ENCODE measurements at regions not wholly inside any gene's neighbourhood (a gene's known extent, or its start where the extent isn't known, plus 50 kb on each side); places are given as distances from the start of the nearest gene placed in this dataset.

DNA sequence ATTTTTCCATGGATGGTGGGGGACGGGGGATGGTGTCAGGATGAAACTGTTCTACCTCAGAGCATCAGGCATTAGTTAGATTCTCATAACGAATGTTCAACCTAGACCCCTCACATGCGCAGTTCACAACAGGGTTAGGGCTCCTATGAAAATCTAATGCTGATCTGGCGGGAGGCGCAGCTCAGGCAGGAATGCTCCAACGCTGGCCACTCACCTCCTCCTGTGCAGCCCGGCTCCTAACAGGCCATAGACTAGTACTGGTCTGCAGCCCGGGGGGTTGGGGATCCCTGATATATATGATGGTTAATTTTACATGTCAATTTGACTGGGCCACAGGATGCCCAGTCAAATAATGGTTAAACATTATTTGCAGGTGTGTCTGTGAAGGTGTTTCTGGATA is 199.0 kb upstream of the NR4A3 start:
- DNase-seq (ENCODE audit: extremely low read depth, low read depth): no peak
- TF ChIP-seq, protein P1, sequence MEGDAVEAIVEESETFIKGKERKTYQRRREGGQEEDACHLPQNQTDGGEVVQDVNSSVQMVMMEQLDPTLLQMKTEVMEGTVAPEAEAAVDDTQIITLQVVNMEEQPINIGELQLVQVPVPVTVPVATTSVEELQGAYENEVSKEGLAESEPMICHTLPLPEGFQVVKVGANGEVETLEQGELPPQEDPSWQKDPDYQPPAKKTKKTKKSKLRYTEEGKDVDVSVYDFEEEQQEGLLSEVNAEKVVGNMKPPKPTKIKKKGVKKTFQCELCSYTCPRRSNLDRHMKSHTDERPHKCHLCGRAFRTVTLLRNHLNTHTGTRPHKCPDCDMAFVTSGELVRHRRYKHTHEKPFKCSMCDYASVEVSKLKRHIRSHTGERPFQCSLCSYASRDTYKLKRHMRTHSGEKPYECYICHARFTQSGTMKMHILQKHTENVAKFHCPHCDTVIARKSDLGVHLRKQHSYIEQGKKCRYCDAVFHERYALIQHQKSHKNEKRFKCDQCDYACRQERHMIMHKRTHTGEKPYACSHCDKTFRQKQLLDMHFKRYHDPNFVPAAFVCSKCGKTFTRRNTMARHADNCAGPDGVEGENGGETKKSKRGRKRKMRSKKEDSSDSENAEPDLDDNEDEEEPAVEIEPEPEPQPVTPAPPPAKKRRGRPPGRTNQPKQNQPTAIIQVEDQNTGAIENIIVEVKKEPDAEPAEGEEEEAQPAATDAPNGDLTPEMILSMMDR (IDR thresholded peaks at IDR 0.05; ENCODE audit: low read depth, low read length): no peak

DNA sequence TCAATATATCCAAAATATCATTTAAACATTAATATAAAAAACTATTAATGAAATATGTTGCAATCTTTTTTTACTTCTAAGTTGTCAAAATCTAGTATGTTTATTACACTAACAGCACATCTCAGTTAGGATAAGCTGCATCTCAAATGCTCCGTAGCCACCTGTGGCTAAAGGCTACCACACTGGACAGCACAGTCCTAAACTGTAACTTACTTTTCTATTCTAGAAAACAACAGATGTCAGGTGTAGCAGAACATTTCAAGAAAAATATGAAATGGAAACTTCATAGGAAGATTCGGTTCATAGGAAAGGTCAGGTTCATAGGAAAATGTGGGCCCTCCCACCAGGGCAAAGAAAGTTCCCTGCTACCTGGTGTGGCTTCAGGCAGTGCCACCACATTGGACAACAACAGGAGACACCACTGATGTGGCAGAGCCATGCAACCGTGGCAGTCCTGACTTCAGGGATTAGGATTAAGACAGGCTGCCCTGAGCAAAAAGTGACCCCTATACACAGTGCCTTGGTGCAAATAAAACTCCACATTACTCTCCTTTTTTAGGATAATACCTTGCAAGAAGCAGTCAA is 197.8 kb upstream of the NR4A3 start:
- TF ChIP-seq, protein P1 (IDR thresholded peaks at IDR 0.05; ENCODE audit: low read depth, low read length): no peak
- DNase-seq (ENCODE audit: extremely low read depth, low read depth): no peak

DNA sequence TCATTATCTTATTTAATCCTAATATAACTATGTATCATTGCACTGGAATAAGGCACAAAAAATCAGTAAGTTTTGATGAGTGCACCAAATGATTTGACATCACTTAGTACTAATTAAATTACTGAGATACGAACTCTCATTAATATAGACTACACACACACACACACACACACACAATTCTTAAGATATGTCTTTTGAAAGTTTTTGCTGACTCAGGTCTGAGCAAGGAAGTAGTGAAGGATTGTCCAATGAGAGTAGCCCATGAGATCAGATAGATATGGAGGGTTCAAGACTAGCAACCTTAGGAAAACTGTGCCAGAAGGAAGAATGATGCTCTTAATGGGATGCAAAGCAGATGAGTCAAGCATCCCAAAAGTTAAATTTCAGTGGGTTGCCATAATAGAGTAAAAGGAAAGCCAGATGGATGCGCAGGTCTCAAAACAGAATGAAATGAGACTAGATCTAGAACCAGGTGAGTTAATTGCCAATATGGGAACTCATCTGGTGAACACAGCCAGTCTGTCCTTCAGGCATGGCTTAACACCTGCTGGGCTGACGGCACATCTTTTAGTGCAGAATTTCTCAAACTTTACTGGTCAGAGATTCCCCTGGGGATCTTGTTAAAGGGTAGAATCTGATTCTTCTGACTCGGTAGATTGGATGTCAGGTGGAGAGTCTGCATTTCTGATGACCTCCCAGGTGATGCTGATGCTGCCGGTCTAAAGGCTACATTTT is 197.0 kb upstream of the NR4A3 start:
- no peak for DNase-seq (ENCODE audit: extremely low read depth, low read depth)
- TF ChIP-seq, protein P1 (IDR thresholded peaks at IDR 0.05; ENCODE audit: low read depth, low read length): no peak

DNA sequence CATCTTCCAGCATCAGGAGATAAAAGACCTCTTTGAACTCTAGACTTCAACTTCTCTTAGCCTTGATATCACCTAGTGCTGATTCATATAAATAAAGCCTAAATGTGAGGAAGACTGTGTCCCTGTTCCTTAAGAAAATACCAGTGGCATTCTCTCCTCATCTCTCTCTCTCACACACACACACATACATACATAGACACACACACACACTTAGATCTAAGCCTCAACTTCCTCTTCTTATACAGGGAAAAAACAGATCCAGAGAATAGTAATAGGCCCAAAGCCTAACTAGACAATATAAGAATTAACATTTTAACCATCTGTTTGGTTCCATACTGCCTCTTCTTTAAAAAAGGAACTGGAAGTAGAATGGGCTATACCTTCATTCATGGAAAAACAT is 195.3 kb upstream of the NR4A3 start:
- DNase-seq (ENCODE audit: extremely low read depth, low read depth): no peak
- TF ChIP-seq, protein P1 (IDR thresholded peaks at IDR 0.05; ENCODE audit: low read depth, low read length): no peak

DNA sequence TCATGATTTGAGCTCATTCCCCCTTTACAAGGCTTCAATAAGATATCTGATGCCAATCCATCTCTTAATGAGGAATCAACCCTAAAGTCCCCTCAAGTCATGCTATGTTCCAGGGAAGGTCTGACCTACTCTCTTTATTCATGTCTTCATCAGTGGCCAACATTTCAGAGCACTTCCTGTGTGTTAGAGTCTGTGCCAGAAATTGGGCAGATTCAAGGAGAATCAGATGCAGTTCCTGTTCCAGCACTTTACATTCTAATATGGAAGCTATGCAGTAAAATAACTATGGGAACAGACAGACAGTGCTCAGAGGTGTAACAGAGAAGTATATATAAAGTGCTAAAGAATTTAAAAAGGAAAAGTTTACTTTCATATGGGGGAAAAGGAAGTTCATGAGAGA is 193.4 kb upstream of the NR4A3 start:
- TF ChIP-seq, protein P1 (IDR thresholded peaks at IDR 0.05; ENCODE audit: low read depth, low read length): no peak
- DNase-seq (ENCODE audit: extremely low read depth, low read depth): no peak

DNA sequence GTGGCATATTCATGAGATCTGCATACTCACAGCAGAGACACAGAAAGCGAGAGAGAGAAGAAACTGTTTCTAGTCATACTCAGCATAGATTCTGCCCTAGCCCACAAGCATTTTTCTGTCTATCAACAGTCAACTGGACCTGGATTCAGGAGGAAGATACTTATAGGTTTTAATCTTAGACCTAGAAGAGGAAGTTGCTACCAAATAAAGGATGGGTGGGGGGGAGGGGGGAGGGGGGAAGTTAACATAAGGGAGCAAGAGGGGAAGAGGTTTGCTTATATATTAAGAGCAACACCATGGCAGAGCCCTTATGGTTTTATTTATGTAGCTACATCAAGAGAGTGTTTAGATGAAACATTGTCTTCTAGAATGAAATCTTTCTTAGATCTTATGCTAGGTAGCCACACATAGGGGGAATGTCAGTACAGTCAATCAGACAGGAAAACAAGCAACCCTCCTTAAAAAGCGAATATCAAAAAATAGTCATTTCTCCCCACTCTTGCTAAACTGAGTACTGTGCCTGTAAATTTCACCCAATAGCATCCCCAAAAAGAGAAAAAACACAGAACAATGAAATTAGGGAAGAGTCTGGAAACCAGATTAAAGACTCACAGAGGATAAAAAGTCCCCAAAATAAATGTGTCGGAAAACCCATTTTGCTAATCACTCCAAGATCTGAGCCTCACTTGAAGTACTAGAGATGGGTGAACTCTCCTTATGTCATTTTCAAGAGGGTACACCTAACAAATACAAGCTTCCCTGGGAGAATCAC is 192.7 kb upstream of the NR4A3 start:
- no peak for DNase-seq (ENCODE audit: extremely low read depth, low read depth)
- TF ChIP-seq, protein P1 (IDR thresholded peaks at IDR 0.05; ENCODE audit: low read depth, low read length): no peak
